Stimulated activated CD4-positive, alpha-beta T cell treated with anti-CD3 and anti-CD28 coated beads, Interleukin-2, amount 100 ng/mL, for 48 hours (primary cell): ENCODE measurements at regions not wholly inside any gene's neighbourhood (a gene's known extent, or its start where the extent isn't known, plus 50 kb on each side); places are given as distances from the start of the nearest gene placed in this dataset.
"Not testable (repeated sequence)": the region's sequence is repeated elsewhere in the genome, so short reads cannot be mapped to it uniquely, and the experiment has no call there.

Experiments
- DNase-seq, 2 donors: peaks; one replicate each; pipeline ENCODE4 v3.0.0-alpha.2; 2020

DNA sequence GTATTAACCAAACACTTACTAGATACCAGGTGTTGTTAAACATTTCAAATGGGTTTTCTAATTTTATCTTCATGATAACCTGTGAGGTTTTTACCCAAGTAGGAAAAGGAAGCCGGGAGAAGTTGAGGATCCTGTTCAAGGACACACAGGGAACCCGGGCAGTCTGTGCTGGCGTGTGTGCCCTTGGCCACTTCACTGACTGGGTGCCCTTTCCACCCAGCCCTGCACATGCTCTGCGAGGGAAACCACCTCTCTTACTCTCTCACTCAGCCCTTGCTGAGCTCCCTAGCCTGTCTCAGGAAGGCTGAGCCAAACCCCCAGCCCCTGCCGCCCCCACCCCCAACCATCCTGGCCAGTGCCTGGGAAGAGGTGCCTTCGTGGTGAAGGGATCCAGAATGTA, 51.8 kb downstream of the TEX44 start:
- no peak for DNase-seq

DNA sequence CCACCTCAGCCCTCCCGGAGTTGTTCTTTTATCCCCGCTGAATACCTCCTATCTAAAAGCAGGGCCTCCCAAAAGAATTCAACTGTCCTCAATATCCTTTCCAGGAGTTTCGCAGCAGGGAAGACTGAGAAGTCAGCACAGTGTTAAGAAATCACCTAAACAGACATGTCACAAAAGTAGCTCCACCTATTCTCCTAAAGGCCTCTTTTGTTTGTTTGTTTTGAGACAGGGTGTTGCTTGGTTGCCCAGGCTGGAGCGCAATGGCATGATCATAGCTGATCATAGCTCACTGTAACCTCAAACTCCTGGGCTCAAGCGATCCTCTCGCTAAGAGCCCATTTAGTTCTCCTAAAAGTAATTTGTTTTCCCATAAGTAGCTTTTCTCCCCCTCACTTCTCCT, 53.8 kb downstream of the TEX44 start:
- no peak for DNase-seq

DNA sequence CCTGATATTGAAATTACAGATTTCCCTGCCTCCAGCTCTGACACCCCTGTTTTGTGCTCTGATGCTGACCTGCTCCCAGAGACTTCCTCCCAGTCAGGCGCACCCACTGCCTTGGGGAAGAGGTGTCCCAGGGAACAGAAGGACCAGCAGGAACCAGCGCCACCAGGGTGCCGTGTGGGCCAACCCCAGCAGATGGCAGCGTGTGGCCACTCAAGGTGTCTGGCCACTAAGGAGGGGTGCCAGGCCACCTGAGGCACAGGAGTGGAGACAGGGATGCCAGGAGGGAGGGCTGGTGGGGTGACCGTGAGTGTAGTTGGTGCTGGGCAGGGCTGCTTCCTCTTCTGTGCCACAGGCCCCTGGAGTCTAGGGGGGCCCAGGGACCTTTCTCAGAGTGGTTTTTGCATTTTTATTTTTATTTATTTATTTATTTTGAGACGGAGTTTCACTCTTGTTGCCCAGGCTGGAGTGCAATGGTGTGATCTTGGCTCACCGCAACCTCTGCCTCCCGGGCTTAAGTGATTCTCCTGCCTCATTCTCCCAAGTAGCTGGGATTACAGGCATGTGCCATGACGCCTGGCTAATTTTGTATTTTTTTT, 56.0 kb downstream of the TEX44 start:
- peak; percentile 45 to 53 for DNase-seq

DNA sequence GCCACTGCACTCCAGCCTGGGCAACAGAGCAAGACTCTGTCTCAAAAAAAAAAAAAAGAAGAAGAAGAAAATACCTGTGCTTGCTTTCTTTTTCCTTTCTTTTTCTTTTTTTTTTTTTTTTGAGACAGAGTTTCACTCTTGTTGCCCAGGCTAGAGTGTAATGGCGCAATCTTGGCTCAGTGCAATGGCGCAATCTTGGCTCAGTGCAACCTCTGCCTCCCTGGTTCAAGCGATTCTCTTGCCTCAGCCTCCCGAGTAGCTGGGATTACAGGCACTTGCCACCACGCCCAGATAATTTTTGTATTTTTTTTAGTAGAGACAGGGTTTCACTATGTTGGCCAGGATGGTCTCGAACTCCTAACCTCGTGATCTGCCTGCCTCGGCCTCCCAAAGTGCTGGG, 56.8 kb upstream of the PTMA start:
- not testable (repeated sequence) for DNase-seq

DNA sequence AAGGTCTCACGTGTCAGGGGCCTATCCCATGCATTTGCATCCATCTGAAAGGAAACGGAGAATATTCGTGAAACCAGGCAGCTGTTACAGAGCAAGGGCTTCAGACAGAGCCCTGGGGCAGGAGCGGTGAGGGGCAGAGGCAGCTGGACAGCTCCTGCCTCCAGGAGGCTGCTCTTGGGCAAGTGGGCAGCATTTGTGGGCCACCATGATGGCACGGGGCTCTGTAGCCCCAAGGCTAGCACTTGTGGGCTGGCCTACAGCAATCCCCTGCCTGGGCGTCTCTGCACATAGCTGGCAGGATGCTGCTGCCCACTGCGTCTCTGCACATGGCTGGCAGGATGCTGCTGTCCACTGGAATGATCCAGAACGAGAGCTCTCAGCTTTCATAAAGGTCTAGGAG, 52.8 kb upstream of the PTMA start:
- DNase-seq = no peak

DNA sequence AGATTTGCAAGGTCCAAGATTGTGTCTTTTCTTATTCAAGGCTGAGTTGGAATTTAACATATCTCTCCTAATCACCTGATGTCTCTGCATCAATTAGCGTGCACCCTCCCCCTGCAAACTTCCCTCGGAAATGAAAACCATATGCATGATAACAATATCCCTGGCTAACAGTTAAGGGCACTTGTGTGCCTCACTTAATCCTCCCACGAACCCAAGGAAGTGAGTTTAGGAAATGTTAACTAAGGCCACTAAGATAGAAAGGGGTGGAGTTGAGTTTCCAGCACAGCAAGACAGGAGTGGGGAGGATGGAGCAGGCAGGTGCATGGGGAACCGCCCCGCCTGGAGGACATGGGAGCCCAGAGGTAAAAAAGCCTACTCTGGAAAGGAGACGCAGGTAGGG, 52.4 kb upstream of the PTMA start:
- no peak for DNase-seq
